Brain microvascular endothelial cell (primary cell): ENCODE measurements at regions not wholly inside any gene's neighbourhood (a gene's known extent, or its start where the extent isn't known, plus 50 kb on each side); places are given as distances from the start of the nearest gene placed in this dataset.
A peak's percentile ranks its signal among the peaks of the same experiment; 100 is the strongest.

Experiments used
- DNase-seq: peaks from one replicate; pipeline ENCODE4 v3.0.0-alpha.2; 2020
- H3K27ac ChIP-seq: fragments of 250-450 bp; sonication (Bioruptor Pico); 2 replicates; pipeline ENCODE4 v1.5.1; 2020; ENCODE audit warnings: mild to moderate bottlenecking, moderate library complexity
- H3K27me3 ChIP-seq: fragments of 250-450 bp; sonication (Bioruptor Pico); replicated peaks from 2 replicates; pipeline ENCODE4 v1.5.1; 2020; ENCODE audit warnings: mild to moderate bottlenecking
- H3K36me3 ChIP-seq: fragments of 250-450 bp; sonication (Bioruptor Pico); replicated peaks from 2 replicates; pipeline ENCODE4 v1.5.1; 2020; ENCODE audit warnings: mild to moderate bottlenecking
- H3K4me3 ChIP-seq: 2 replicates; pipeline ENCODE4 v1.5.1; 2011; ENCODE audit warnings: low read depth, mild to moderate bottlenecking, control low read depth, low read length, moderate library complexity
- in situ Hi-C: cut with HindIII; loops from 2 replicates; pipeline ENCODE4 v1.10.0; 2017; ENCODE audit warnings: low sequenced_read_pairs, low pct_ligation_motif_present
- TF ChIP-seq, protein P1 (sequence below): IDR thresholded peaks from 2 replicates; pipeline ENCODE4 v1.5.1; 2011; ENCODE audit warnings: low read depth, mild to moderate bottlenecking, moderate library complexity, low read length, control low read depth, inconsistent platforms; ENCODE audit errors: missing control alignments

DNA sequence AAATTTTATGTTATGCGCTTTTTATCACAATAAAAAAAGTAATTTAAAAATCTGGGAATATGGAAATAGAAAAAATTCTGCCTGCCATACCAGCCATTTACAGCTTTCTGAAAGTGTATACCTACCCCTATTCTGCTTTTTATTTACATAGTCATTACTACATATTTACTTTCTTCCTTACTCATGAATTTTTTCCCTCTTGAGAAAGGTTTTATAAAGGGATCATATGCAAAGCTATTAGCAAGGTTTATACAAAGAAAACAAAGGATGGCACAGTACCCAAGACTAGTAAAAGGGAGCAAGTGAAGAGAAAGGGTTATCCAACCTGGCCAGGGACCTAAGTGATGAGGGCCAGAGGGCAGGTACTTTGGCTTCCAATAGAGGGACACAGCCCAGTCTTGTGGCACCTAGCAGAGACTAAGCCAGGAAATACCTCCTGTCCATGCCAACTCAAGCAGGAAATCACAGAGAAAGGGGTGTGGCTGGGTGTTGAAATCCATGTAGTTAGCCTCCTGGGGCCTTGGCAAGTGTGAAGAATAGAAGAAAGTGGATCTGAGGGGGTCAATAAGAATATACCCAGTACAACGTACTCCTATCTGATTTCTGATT is 207.3 kb upstream of the VEGFC start:
- H3K27me3 ChIP-seq, result no peaks in the 10 kb centered on the region
- in situ Hi-C loops, result no loop called here
- H3K4me3 ChIP-seq, result no peak overlapping the region
- no peak for DNase-seq
- no peaks in the 10 kb centered on the region for H3K36me3 ChIP-seq
- H3K27ac ChIP-seq, result no peak overlapping the region
- TF ChIP-seq, protein P1, sequence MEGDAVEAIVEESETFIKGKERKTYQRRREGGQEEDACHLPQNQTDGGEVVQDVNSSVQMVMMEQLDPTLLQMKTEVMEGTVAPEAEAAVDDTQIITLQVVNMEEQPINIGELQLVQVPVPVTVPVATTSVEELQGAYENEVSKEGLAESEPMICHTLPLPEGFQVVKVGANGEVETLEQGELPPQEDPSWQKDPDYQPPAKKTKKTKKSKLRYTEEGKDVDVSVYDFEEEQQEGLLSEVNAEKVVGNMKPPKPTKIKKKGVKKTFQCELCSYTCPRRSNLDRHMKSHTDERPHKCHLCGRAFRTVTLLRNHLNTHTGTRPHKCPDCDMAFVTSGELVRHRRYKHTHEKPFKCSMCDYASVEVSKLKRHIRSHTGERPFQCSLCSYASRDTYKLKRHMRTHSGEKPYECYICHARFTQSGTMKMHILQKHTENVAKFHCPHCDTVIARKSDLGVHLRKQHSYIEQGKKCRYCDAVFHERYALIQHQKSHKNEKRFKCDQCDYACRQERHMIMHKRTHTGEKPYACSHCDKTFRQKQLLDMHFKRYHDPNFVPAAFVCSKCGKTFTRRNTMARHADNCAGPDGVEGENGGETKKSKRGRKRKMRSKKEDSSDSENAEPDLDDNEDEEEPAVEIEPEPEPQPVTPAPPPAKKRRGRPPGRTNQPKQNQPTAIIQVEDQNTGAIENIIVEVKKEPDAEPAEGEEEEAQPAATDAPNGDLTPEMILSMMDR, result no peak

DNA sequence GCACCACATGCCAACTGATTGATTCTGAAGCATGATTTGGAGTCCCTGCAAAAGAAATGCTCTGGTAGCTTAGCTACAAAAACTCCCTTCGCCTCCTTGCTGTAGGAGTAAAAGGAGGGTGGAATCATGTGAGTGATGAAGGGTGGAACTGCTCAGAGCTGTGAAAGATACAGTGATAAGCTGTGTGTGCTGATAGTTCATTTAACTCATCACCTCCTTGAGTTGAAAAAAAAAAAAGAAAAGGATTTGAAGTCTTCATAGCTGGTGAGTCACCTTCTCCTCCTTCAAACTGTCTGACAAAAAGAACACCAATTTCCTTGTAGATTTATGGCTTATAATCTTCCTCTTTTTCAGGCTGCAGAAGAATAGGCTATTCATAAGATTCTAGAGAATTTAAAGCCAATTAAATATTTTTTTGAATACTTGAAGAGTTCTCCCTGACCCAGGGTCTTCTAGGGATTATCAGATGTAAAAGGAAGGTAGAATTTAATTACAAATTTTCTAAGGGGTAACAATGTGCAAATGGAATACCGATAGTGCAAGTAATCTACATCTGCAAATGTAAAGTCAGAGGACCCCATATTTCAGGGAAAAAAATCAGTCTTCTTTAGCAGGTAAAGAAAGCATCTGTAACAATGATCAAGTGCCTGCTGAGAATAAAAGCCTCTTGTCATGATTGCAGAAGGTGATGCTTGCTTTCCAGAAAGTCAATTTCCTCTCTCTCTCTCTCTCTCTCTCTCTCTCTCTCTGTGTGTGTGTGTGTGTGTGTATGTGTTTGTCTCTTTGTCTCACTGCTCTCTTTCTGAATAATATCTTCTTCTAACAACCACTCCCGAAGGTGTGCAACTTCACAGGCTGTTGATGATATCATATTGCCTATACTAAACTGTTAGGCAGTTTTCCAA is 208.8 kb upstream of the VEGFC start:
- TF ChIP-seq, protein P1, result no peak
- no peak for DNase-seq
- H3K27ac ChIP-seq, result no peak overlapping the region
- H3K36me3 ChIP-seq, result no peaks in the 10 kb centered on the region
- H3K27me3 ChIP-seq, result no peaks in the 10 kb centered on the region
- no peak overlapping the region for H3K4me3 ChIP-seq
- in situ Hi-C loops, result no loop called here

DNA sequence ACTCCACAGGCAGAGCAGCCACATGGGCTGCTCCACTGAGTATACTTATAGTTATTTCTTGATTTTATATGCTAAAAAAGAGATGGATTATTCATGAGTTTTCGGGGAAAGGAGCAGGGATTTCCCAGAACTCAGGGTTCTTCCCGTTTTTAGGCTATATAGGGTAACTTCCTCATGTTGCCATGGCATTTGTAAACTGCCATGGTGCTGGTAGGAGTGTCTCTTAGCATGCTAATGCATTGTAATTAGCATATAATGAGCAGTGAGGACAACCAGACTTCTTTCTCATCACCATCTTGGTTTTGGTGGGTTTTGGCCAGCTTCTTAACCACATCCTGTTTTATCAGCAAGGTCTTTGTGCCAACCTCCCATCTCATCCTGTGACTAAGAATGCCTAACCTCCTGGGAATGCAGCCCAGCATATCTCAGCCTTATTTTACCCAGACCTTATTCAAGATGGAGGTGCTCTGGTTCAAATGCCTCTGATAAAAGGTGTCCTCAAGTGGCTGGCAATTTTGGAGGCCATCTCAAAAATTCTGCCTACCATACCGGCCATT is 213.0 kb upstream of the VEGFC start:
- no peak overlapping the region for H3K27ac ChIP-seq
- TF ChIP-seq, protein P1, result no peak
- no peaks in the 10 kb centered on the region for H3K27me3 ChIP-seq
- H3K36me3 ChIP-seq, result no peaks in the 10 kb centered on the region
- no peak overlapping the region for H3K4me3 ChIP-seq
- in situ Hi-C loops, result no loop called here
- peak; percentile 57 for DNase-seq

GRCh38 chr4:177006331-177006730 is 213.6 kb upstream of the VEGFC start:
- in situ Hi-C loops, result no loop called here
- Histone ChIP-seq H3K27ac (no peak overlapping the region), H3K36me3 (no peaks in the 10 kb centered on the region), H3K4me3 (no peak overlapping the region), H3K27me3 (no peaks in the 10 kb centered on the region)
- no peak for DNase-seq
- TF ChIP-seq, protein P1, result no peak

DNA sequence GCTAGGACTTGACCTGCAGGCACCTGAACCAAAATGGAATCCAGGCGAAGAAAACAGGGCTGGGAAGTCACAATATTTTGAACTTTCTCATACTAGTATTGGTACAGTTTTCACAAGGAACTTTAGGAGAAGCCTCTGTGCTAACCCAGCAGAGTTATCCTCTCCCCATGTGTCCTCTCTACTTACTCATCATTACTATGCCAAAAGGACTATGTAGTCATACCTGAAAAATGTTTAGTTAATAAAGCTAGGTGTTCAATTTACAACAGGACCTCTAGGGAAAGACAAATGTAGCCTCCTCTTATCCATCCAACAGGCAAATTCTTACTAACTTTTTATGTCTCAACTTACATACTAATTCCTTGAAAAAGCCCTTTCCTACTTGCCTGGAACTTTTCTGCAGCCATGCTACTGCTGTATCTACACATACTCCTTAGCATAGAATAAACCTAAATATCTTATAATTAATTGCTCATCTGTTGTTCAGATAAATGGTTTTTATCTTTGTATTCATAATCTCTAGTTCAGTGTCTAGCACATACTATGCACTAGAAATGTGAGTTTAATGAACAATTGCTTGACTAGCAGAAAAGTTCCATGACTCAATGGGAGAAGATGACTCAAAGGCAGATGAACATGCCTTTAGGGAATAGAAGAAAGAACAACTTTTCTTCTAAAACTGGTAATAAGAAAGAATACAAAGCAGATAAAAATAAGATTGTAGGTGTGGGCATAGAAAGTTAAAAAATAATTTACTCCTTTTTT is 215.5 kb upstream of the VEGFC start:
- no peaks in the 10 kb centered on the region for H3K36me3 ChIP-seq
- peak overlapping the region; percentile 67 for H3K27ac ChIP-seq
- no peak overlapping the region for H3K4me3 ChIP-seq
- TF ChIP-seq, protein P1, result no peak
- DNase-seq, result peak; percentile 57
- no peaks in the 10 kb centered on the region for H3K27me3 ChIP-seq
- in situ Hi-C loops, result no loop called here
